Panc1 (cell line): ENCODE measurements at regions not wholly inside any gene's neighbourhood (a gene's known extent, or its start where the extent isn't known, plus 50 kb on each side); places are given as distances from the start of the nearest gene placed in this dataset.
A peak's percentile ranks its signal among the peaks of the same experiment; 100 is the strongest.

Source experiments
- ATAC-seq: fragments of 200-7000 bp; cut with Tn5 transposase; 2 replicates; pipeline ENCODE4 v1.9.1; 2020; ENCODE audit warnings: mild to moderate bottlenecking, moderate library complexity
- BruUV-seq: library from RNA; stranded (reverse); fragments of 400-500 nt; replicated peaks from 2 replicates; lab custom pipeline; 2021; lab: Mats Ljungman, UMichigan
- CTCF ChIA-PET: fragments of 300-600 bp; sonication (Branson Sonifier 250); formaldehyde crosslinking; loops from one replicate; lab custom pipeline; 2022; ENCODE audit warnings: antibody characterized with exemption; lab: Charles Lee
- POLR2A ChIA-PET: fragments of 300-600 bp; sonication (Branson Sonifier 250); formaldehyde crosslinking; loops from one replicate; lab custom pipeline; 2022; ENCODE audit warnings: antibody characterized with exemption; lab: Charles Lee
- DNase-seq: peaks from one replicate; pipeline ENCODE4 v3.0.0-alpha.2; 2010; ENCODE audit warnings: low read depth, low spot score
- H3K27ac ChIP-seq: 2 replicates; pipeline ENCODE4 v1.5.1; 2011; ENCODE audit warnings: mild to moderate bottlenecking, low read length, inconsistent platforms
- H3K27me3 ChIP-seq: fragments of 200-500 bp; sonication (Bioruptor generic); 2 replicates; pipeline ENCODE4 v1.6.0; 2014; ENCODE audit warnings: low read length, inconsistent platforms; ENCODE audit not compliant: control insufficient read depth, insufficient read depth
- H3K36me3 ChIP-seq: fragments of 200-500 bp; sonication (Bioruptor generic); 2 replicates; pipeline ENCODE4 v1.5.1; 2014; ENCODE audit warnings: inconsistent platforms, mild to moderate bottlenecking, low read length, moderate library complexity; ENCODE audit not compliant: control insufficient read depth, insufficient read depth
- H3K4me1 ChIP-seq: 2 replicates; pipeline ENCODE4 v1.5.1; 2011; ENCODE audit warnings: inconsistent platforms, mild to moderate bottlenecking, low read length, moderate library complexity; ENCODE audit not compliant: control insufficient read depth, insufficient read depth
- H3K4me3 ChIP-seq, 2 experiments: 2 replicates each; pipeline ENCODE4 v1.5.1; 2011 to 2012; ENCODE audit warnings: low read depth in 2 of 2, low read length in 2 of 2, mild to moderate bottlenecking in 2 of 2, inconsistent platforms in 1 of 2, moderate library complexity in 1 of 2
- H3K9me3 ChIP-seq: fragments of 200-500 bp; sonication (Bioruptor generic); 2 replicates; pipeline ENCODE4 v1.5.1; 2014; ENCODE audit warnings: low read depth, mild to moderate bottlenecking, inconsistent platforms, low read length, moderate library complexity; ENCODE audit not compliant: control insufficient read depth, insufficient read depth
- POLR2AphosphoS5 ChIP-seq: IDR thresholded peaks from 2 replicates; pipeline ENCODE4 v1.6.1; 2012; ENCODE audit warnings: mild to moderate bottlenecking, low read depth, low read length, moderate library complexity
- SIN3A ChIP-seq: IDR thresholded peaks from 2 replicates; pipeline ENCODE4 v1.6.1; 2012; ENCODE audit warnings: low read depth, mild to moderate bottlenecking, low read length, moderate library complexity, borderline replicate concordance; ENCODE audit not compliant: insufficient read depth
- TCF7L2 ChIP-seq: IDR thresholded peaks from 2 replicates; pipeline ENCODE4 v1.6.1; 2011; ENCODE audit warnings: mild to moderate bottlenecking, low read depth, low read length, inconsistent platforms
- in situ Hi-C: cut with HindIII; loops from 2 replicates; pipeline ENCODE4 v1.10.0; 2016; ENCODE audit warnings: low sequenced_read_pairs, low pct_unique_long_range_greater_than_20kb
- intact Hi-C: fragments of 100-400 bp; cut with micrococcal nuclease; formaldehyde crosslinking; loops from one replicate; pipeline ENCODE4 v1.10.0; 2022; ENCODE audit not compliant: unreplicated experiment
- TF ChIP-seq, protein P1 (sequence below): fragments of 450-650 bp; IDR thresholded peaks from 2 replicates; pipeline ENCODE4 v1.5.1; 2017; ENCODE audit warnings: mild to moderate bottlenecking
- TF ChIP-seq, protein P2 (sequence below), 2 experiments: IDR thresholded peaks; 2 replicates each; pipeline ENCODE4 v1.6.1; 2011 to 2012; ENCODE audit warnings: low read depth in 2 of 2, control low read depth in 1 of 2, low read length in 1 of 2, mild to moderate bottlenecking in 1 of 2, moderate library complexity in 1 of 2; ENCODE audit not compliant: insufficient read depth in 1 of 2

DNA sequence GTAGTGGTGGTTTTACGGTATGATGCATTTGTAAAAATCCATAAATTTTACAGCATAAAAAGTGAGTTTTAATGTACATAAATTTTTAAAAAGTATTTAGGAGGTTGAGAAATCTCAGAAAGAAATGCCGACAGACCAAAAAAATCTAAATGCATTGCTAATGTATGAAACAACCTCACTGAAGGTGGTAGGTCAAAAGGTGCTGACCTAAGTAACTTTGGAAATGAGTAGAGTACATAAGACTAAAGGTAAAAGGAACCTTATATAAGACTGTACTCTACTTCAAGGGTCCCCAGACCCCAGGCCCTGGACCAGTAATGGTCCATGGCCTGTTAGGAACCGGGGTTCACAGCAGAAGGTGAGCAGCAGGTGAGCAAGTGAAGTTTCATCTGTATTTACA, 163.4 kb downstream of the COL6A3 start:
- DNase-seq = no peak
- in situ Hi-C loops = no loop called here
- no peaks in the 10 kb centered on the region for H3K9me3 ChIP-seq
- CTCF ChIA-PET = no interaction called here
- intact Hi-C loops = no loop called here
- no peaks in the 10 kb centered on the region; the same call in 1 of the 2 replicates for H3K4me1 ChIP-seq
- no peaks in the 10 kb centered on the region for H3K27me3 ChIP-seq
- TF ChIP-seq TCF7L2 (no peak), SIN3A (no peak), POLR2AphosphoS5 (no peak)
- TF ChIP-seq, protein P1, sequence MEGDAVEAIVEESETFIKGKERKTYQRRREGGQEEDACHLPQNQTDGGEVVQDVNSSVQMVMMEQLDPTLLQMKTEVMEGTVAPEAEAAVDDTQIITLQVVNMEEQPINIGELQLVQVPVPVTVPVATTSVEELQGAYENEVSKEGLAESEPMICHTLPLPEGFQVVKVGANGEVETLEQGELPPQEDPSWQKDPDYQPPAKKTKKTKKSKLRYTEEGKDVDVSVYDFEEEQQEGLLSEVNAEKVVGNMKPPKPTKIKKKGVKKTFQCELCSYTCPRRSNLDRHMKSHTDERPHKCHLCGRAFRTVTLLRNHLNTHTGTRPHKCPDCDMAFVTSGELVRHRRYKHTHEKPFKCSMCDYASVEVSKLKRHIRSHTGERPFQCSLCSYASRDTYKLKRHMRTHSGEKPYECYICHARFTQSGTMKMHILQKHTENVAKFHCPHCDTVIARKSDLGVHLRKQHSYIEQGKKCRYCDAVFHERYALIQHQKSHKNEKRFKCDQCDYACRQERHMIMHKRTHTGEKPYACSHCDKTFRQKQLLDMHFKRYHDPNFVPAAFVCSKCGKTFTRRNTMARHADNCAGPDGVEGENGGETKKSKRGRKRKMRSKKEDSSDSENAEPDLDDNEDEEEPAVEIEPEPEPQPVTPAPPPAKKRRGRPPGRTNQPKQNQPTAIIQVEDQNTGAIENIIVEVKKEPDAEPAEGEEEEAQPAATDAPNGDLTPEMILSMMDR = no peak
- TF ChIP-seq, protein P2, sequence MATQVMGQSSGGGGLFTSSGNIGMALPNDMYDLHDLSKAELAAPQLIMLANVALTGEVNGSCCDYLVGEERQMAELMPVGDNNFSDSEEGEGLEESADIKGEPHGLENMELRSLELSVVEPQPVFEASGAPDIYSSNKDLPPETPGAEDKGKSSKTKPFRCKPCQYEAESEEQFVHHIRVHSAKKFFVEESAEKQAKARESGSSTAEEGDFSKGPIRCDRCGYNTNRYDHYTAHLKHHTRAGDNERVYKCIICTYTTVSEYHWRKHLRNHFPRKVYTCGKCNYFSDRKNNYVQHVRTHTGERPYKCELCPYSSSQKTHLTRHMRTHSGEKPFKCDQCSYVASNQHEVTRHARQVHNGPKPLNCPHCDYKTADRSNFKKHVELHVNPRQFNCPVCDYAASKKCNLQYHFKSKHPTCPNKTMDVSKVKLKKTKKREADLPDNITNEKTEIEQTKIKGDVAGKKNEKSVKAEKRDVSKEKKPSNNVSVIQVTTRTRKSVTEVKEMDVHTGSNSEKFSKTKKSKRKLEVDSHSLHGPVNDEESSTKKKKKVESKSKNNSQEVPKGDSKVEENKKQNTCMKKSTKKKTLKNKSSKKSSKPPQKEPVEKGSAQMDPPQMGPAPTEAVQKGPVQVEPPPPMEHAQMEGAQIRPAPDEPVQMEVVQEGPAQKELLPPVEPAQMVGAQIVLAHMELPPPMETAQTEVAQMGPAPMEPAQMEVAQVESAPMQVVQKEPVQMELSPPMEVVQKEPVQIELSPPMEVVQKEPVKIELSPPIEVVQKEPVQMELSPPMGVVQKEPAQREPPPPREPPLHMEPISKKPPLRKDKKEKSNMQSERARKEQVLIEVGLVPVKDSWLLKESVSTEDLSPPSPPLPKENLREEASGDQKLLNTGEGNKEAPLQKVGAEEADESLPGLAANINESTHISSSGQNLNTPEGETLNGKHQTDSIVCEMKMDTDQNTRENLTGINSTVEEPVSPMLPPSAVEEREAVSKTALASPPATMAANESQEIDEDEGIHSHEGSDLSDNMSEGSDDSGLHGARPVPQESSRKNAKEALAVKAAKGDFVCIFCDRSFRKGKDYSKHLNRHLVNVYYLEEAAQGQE (IDR thresholded peaks at IDR 0.05; ENCODE audit: insufficient read depth in 1 of 2, low read depth in 2 of 2, low read length in 1 of 2) = no peak
- no peak overlapping the region for H3K4me3 ChIP-seq
- no peak for ATAC-seq
- POLR2A ChIA-PET = no interaction called here
- H3K36me3 ChIP-seq = no peaks in the 10 kb centered on the region
- no TSS peak for BruUV-seq
- H3K27ac ChIP-seq = no peak overlapping the region

DNA sequence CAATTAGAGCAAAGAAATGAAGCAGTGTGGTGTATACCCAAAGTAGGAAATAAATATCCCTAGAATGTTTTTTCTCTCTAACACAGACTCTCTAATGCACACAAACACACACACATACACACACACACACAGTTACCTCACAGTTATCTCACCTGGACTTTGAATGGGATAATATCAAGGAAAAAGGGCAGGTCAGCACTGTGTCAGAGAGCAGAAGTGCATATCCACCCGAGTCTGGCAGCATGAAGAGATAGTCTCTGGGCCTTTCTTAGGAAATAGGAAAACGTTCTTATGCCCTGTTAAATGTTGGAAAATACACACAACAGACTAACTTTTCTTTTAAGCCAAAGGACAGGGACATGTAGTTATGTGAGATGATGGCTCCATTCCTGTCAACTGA, 162.0 kb downstream of the COL6A3 start:
- no peaks in the 10 kb centered on the region; the same call in 1 of the 2 replicates for H3K4me1 ChIP-seq
- no peak for DNase-seq
- CTCF ChIA-PET = no interaction called here
- no peak overlapping the region for H3K4me3 ChIP-seq
- no peaks in the 10 kb centered on the region for H3K27me3 ChIP-seq
- TF ChIP-seq TCF7L2 (no peak), POLR2AphosphoS5 (no peak), SIN3A (no peak)
- TF ChIP-seq, protein P1 = no peak
- TF ChIP-seq, protein P2 (IDR thresholded peaks at IDR 0.05; ENCODE audit: insufficient read depth in 1 of 2, low read depth in 2 of 2, low read length in 1 of 2) = no peak
- no peaks in the 10 kb centered on the region for H3K9me3 ChIP-seq
- H3K36me3 ChIP-seq = no peaks in the 10 kb centered on the region
- ATAC-seq = no peak
- BruUV-seq = no TSS peak
- intact Hi-C loops (no loop called here), in situ Hi-C loops (no loop called here)
- POLR2A ChIA-PET = no interaction called here
- peak overlapping the region; percentile 26; the same call in 1 of the 2 replicates for H3K27ac ChIP-seq
